HG02588 (cell line): ENCODE measurements at regions not wholly inside any gene's neighbourhood (a gene's known extent, or its start where the extent isn't known, plus 50 kb on each side); places are given as distances from the start of the nearest gene placed in this dataset.
"Not testable (repeated sequence)": the region's sequence is repeated elsewhere in the genome, so short reads cannot be mapped to it uniquely, and the experiment has no call there.

Experiments
- ATAC-seq: cut with Tn5 transposase; IDR thresholded peaks from one replicate; pipeline ENCODE4 v1.9.1; 2021; ENCODE audit warnings: mild to moderate bottlenecking, moderate library complexity; ENCODE audit not compliant: unreplicated experiment

DNA sequence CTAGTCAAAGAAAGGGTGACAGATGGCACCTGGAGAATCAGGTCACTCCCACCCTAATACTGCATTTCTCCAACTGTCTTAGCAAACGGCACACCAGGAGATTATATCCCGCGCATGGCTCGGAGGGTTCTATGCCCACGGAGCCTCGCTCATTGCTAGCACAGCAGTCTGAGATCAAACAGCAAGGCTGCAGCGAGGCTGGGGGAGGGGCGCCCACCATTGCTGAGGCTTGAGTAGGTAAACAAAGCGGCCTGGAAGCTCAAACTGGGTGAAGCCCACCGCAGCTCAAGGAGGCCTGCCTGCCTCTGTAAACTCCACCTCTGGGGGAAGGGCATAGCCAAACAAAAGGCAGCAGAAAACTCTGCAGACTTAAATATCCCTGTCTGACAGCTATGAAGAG is 268.1 kb upstream of the GRM3 start:
- not testable (repeated sequence) for ATAC-seq

GRCh38 chr7:86372262-86372661 is 271.4 kb upstream of the GRM3 start:
- no peak for ATAC-seq

DNA sequence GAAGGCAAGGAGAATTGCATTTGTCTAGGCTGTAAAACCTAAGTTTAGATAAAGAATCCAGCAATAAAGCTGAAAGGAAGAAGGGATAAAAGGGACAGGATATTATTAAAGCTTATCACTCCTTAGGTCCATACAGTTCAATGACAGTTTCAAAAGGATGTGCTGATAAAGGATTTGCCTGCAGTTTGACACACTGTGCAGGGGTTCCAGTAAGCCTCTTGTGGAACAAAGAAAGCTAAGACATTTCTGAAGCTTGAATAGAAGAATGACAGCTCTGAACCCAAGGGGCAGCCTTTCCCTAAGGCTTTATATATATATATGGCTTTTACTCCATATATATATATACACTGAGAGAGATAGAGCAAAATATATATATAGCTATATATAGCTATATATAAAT is 276.8 kb upstream of the GRM3 start:
- ATAC-seq = no peak

DNA sequence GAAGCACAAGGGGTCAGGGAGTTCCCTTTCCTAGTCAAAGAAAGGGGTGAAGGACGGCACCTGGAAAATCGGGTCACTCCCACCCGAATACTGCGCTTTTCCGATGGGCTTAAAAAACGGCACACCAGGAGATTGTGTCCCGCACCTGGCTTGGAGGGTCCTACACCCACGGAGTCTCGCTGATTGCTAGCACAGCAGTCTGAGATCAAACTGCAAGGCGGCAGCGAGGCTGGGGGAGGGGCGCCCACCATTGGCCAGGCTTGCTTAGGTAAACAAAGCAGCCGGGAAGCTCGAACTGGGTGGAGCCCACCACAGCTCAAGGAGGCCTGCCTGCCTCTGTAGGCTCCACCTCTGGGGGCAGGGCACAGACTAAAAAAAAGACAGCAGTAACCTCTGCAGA is 303.3 kb upstream of the GRM3 start:
- ATAC-seq = not testable (repeated sequence)

- no peak for ATAC-seq
Measured at GRCh38 chr7:86339051-86339450, 304.7 kb upstream of the GRM3 start.

GRCh38 chr7:86328801-86329433 is 314.8 kb upstream of the GRM3 start:
- ATAC-seq = no peak

DNA sequence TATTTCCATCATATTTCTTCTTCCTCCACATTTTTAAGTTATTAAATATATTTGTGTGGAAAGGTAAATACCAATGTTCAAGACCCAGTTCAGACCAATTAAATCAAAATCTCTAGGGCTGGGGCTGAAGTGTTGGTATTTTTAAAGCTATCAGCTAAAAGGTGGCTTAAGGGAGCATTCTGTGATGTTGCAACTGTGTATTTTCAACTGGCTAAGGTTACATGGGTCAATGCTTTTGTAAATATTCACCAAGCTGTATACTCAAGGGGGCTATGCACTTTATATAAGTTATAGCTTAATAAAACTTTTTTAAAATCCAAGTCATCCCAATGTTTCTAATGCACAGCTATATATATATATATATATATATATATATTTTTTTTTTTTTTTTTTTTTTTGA is 316.9 kb upstream of the GRM3 start:
- no peak for ATAC-seq

DNA sequence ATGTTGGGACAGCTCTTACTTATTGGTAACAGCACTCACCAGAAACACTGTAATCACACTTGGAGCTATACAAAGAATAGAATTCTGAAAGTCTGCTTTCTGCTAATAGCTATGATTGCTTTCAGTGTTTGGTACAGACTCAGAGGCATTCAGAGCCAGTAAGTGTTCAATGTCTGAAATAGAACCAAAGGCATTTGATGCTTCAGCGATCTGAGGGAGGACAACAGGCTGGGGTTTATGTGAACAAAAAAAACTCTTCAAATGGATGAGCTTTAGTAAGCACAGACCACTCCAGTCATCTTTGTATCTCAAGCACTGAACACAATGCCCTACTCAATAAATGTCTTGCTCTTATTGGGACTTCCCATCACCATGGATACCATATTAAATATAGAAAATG is 322.8 kb upstream of the GRM3 start:
- no peak for ATAC-seq

- ATAC-seq = no peak
Measured at GRCh38 chr7:86320341-86320740, 323.4 kb upstream of the GRM3 start.

DNA sequence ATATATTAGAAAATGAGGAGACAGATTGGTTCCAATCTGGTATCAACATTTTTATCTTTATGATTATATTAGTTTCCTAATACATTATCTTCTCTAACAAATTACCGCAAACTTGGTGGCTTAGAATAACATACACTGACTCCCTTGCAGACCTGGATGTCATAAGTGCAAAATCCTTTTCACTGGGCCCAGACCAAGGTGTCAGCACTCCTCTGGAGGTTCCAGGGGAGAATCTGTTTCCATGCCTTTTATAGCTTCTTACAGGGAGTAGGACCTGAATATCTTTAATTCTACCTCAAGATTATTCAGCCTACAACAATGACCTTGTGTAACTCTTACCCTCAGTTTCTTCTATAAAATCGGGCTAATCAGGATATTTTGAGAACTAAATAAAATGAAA is 329.9 kb upstream of the GRM3 start:
- ATAC-seq = no peak

DNA sequence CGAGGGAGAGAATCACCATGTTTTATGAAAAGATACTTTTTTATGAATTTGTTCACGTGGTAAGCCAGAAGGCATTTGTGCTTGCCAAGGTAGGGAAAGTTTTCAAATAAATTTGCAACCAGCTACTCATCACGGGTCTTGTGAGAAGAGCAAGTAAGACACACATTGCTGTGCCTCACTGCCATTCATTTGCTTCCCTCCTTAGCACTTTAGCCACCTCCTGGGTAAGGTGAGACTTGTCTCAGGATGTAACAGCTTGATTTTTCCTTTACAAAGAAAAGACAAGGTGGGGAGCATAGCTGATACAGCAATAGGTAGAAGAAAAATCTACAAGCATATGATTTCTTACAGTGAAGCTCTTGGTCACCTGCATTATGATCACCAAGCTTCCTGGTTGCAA is 342.4 kb upstream of the GRM3 start:
- no peak for ATAC-seq

DNA sequence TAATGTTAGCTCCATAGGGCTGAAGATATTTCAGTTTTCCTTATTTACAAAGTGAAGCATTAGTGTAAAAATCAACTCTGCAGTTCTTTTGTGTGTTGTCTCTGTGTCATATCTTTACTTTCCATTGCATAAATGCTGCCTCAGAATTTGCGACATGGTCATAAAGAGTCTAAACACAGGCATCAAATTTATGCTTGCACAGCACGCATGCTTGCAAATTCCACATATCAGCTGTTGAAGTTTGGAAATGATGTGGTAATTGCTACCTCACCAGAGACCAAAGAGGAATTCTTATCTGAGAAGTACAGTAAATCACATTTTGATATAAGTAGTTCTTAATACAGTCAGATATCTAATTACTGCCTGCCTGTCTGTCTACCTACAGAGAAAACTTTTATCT is 348.2 kb upstream of the GRM3 start:
- ATAC-seq = no peak

GRCh38 chr7:86282014-86282682 is 361.6 kb upstream of the GRM3 start:
- ATAC-seq = no peak

GRCh38 chr7:86280150-86280549 is 363.6 kb upstream of the GRM3 start:
- no peak for ATAC-seq

DNA sequence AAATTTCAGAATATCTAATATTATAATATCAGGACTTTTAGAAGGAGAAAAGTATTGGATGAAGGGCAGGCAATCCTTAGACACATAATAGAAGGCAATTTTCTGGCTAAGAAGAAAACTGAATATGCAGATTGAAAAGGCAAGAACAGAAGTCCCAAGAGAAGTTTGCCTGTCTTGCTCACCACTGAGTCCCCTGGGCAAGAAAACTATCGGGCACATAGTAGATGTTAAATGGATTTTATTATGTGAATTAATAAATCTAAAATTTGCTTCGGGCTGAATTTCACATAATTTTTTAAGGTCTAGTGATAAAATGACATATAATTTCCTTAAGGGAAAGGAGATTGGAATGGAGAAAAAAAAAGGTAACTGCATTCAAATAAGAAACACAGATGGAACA is 380.9 kb upstream of the GRM3 start:
- ATAC-seq = no peak

- ATAC-seq = no peak
Measured at GRCh38 chr7:86257894-86258293, 385.8 kb upstream of the GRM3 start.

DNA sequence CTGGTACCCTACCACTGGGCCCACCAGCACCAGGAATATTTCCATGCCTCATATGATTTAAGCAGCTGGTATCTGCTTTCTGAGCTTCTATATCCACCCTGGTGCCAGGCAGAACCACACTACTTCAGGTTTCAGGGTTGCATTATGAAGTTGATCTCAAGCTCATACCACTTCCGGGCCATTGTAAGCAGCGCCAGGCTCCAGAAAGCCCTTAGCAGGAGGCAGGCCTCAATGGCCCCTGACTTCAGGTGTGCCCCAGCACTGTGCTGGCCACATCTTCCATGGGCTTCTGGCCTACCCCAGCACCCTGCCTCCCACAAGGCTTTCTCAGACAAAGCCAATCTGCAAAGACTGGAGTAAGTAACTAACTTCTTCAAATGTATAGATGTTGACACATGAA is 391.3 kb upstream of the GRM3 start:
- no peak for ATAC-seq

GRCh38 chr7:86248977-86249376 is 394.7 kb upstream of the GRM3 start:
- no peak for ATAC-seq

GRCh38 chr7:86243171-86243570 is 400.5 kb upstream of the GRM3 start:
- ATAC-seq = no peak

- no peak for ATAC-seq
Measured at GRCh38 chr7:86226191-86226590, 417.5 kb upstream of the GRM3 start.

- no peak for ATAC-seq
Measured at GRCh38 chr7:86222806-86223205, 420.9 kb upstream of the GRM3 start.

DNA sequence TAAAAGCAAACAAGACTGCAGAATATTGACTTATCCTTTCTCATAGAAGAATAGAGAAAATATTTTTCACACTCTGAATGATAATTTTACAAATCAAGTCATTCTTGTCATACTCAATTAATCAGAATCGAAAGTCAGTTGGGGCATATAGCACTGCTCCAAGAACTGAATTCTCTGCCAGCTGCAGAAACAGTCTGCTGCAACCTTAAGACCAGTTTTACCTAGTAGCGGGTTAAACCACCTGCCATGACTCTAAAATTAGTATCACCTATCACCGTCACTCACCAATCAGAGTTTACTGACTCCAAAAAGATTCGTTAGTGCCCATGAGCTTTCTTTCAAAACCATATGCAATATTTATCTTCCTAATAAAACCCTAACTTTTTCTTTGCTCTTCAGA is 429.0 kb upstream of the GRM3 start:
- no peak for ATAC-seq

- no peak for ATAC-seq
Measured at GRCh38 chr7:86212976-86213375, 430.7 kb upstream of the GRM3 start.
